ENCODE measurements at regions not wholly inside any gene's neighbourhood (a gene's known extent, or its start where the extent isn't known, plus 50 kb on each side); places are given as distances from the start of the nearest gene placed in this dataset.
"Not testable (repeated sequence)": the region's sequence is repeated elsewhere in the genome, so short reads cannot be mapped to it uniquely, and the experiment has no call there.

GRCh38 chr16:76612497-76612896, 335.3 kb downstream of the CNTNAP4 start:
- DNase-seq, result no peak

- peak; percentile 47 for DNase-seq
These were observed 337.1 kb downstream of the CNTNAP4 start for GRCh38 chr16:76614269-76614668.

- DNase-seq, result no peak
These were observed 345.7 kb downstream of the CNTNAP4 start for GRCh38 chr16:76622876-76623275.

GRCh38 chr16:76634847-76635697, 357.9 kb downstream of the CNTNAP4 start:
- no peak for DNase-seq

GRCh38 chr16:76639685-76640289, 362.6 kb downstream of the CNTNAP4 start:
- DNase-seq, result no peak

- DNase-seq, result no peak
These were observed 373.4 kb downstream of the CNTNAP4 start for GRCh38 chr16:76650582-76650981.

GRCh38 chr16:76653390-76654026, 376.3 kb downstream of the CNTNAP4 start:
- no peak for DNase-seq

GRCh38 chr16:76654088-76654820, 377.1 kb downstream of the CNTNAP4 start:
- DNase-seq, result no peak

GRCh38 chr16:76656994-76657393, 379.8 kb downstream of the CNTNAP4 start:
- no peak for DNase-seq

- no peak for DNase-seq
These were observed 384.6 kb downstream of the CNTNAP4 start for GRCh38 chr16:76661691-76662235.

GRCh38 chr16:76665571-76666275, 388.5 kb downstream of the CNTNAP4 start:
- no peak for DNase-seq

GRCh38 chr16:76668207-76668725, 391.1 kb downstream of the CNTNAP4 start:
- no peak for DNase-seq

GRCh38 chr16:76669288-76669687, 392.1 kb downstream of the CNTNAP4 start:
- DNase-seq, result no peak

GRCh38 chr16:76670125-76670857, 393.1 kb downstream of the CNTNAP4 start:
- no peak for DNase-seq

- no peak for DNase-seq
These were observed 399.2 kb downstream of the CNTNAP4 start for GRCh38 chr16:76676356-76676755.

- no peak for DNase-seq
These were observed 404.1 kb downstream of the CNTNAP4 start for GRCh38 chr16:76681296-76681695.

- DNase-seq, result no peak
These were observed 405.9 kb downstream of the CNTNAP4 start for GRCh38 chr16:76683051-76683450.

GRCh38 chr16:76696876-76697275, 419.7 kb downstream of the CNTNAP4 start:
- DNase-seq, result no peak

GRCh38 chr16:76705892-76706291, 428.7 kb downstream of the CNTNAP4 start:
- DNase-seq, result no peak

- DNase-seq, result no peak
These were observed 436.0 kb downstream of the CNTNAP4 start for GRCh38 chr16:76713191-76713590.

GRCh38 chr16:76716251-76716650, 439.1 kb downstream of the CNTNAP4 start:
- DNase-seq, result not testable (repeated sequence)

Data from right forelimb (tissue), 1 donor.